NT2/D1 (cell line): ENCODE measurements at regions not wholly inside any gene's neighbourhood (a gene's known extent, or its start where the extent isn't known, plus 50 kb on each side); places are given as distances from the start of the nearest gene placed in this dataset.

Source experiments
- DNase-seq: peaks from one replicate; pipeline ENCODE4 v3.0.0-alpha.2; 2011; ENCODE audit warnings: low read depth, low spot score
- H3K27me3 ChIP-seq: 2 replicates; pipeline ENCODE4 v1.6.0; 2011; ENCODE audit warnings: mild to moderate bottlenecking; ENCODE audit not compliant: insufficient read length, insufficient read depth
- H3K36me3 ChIP-seq: 2 replicates; pipeline ENCODE4 v1.6.1; 2011; ENCODE audit warnings: mild to moderate bottlenecking, low read length, mixed read lengths; ENCODE audit not compliant: insufficient read depth, insufficient read length
- H3K4me1 ChIP-seq: 2 replicates; pipeline ENCODE4 v1.5.1; 2011; ENCODE audit not compliant: insufficient read depth, insufficient read length
- H3K4me3 ChIP-seq: 2 replicates; pipeline ENCODE4 v1.5.1; 2011; ENCODE audit warnings: low read depth; ENCODE audit not compliant: insufficient read length
- H3K9ac ChIP-seq: 2 replicates; pipeline ENCODE4 v1.6.0; 2011; ENCODE audit warnings: low read depth; ENCODE audit not compliant: insufficient read length
- H3K9me3 ChIP-seq: 2 replicates; pipeline ENCODE4 v1.5.1; 2011; ENCODE audit warnings: mild to moderate bottlenecking, low read length; ENCODE audit not compliant: insufficient read depth
- SUZ12 ChIP-seq: IDR thresholded peaks from 2 replicates; pipeline ENCODE4 v1.6.1; 2011; ENCODE audit not compliant: insufficient read length, insufficient read depth; ENCODE audit errors: extremely low read depth
- YY1 ChIP-seq: IDR thresholded peaks from 2 replicates; pipeline ENCODE4 v1.6.1; 2011; ENCODE audit not compliant: insufficient read length, insufficient read depth
- ZNF274 ChIP-seq: IDR thresholded peaks from 2 replicates; pipeline ENCODE4 v1.6.1; 2011; ENCODE audit warnings: mild to moderate bottlenecking, low read depth, low read length

DNA sequence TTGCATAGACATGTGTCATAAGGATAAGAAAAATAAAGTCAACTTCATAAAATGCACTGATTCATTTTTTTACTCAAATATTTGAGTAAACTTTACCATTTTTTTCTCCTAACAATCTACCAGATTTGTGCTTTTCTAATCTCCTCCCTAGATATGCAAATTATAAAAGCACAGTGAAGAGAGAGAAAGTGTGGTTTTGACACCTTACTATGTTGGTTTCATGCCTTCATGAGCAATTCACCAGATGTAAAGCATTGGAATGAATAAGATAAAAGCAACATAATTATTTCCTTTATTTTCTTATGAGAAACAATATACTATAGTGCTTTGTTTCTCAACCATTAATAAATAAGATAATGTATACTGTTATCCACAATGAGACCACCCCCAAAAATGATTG lies 432.5 kb upstream of the PCDH15 start:
- H3K9ac ChIP-seq = no peak overlapping the region
- no peaks in the 10 kb centered on the region for H3K36me3 ChIP-seq
- no peaks in the 10 kb centered on the region for H3K9me3 ChIP-seq
- no peak overlapping the region for H3K4me3 ChIP-seq
- DNase-seq = no peak
- TF ChIP-seq SUZ12 (no peak), YY1 (no peak), ZNF274 (no peak)
- no peaks in the 10 kb centered on the region for H3K27me3 ChIP-seq
- H3K4me1 ChIP-seq = no peaks in the 10 kb centered on the region

DNA sequence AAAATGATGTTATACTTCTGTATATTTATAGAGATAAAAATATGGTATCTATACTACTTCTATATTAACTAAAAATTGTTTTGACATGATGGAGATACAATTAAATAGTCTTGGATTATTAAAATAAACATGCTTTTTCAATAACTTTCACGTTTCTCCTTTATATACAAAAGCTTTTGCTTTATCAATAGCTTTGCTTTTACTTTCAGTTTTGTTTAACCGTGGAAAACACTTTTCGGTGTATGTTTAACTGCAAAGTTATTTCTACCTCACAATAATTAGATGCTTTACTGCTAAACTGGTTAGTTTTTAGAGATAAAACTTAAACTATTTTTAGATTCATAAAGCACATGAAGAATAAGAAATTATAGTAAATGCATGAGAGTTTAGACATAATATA lies 432.1 kb upstream of the PCDH15 start:
- H3K4me1 ChIP-seq = no peaks in the 10 kb centered on the region
- DNase-seq = no peak
- no peak overlapping the region for H3K4me3 ChIP-seq
- no peaks in the 10 kb centered on the region for H3K27me3 ChIP-seq
- H3K9me3 ChIP-seq = no peaks in the 10 kb centered on the region
- H3K9ac ChIP-seq = no peak overlapping the region
- TF ChIP-seq ZNF274 (no peak), SUZ12 (no peak), YY1 (no peak)
- no peaks in the 10 kb centered on the region for H3K36me3 ChIP-seq

DNA sequence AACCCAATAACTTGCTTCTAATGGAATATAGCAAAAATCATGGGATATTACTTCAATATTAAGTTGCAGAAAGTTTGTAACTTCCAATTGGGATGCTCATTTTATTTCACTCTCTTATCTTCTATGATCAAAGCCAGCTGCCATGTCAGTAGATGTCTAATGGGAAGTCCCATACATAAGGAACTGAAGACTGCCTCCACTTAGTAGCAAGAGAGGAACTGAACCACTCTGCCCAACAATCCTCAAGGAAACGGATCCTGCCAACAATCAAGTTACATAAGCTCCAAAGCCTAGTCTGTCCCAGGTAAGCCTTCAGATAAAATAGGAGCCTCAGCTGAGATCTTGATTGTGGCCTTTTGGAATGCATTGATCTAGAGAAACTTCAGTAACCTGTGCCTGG lies 431.5 kb upstream of the PCDH15 start:
- TF ChIP-seq SUZ12 (no peak), YY1 (no peak), ZNF274 (no peak)
- Histone ChIP-seq H3K4me3 (no peak overlapping the region), H3K9me3 (no peaks in the 10 kb centered on the region), H3K36me3 (no peaks in the 10 kb centered on the region), H3K4me1 (no peaks in the 10 kb centered on the region), H3K9ac (no peak overlapping the region), H3K27me3 (no peaks in the 10 kb centered on the region)
- no peak for DNase-seq

DNA sequence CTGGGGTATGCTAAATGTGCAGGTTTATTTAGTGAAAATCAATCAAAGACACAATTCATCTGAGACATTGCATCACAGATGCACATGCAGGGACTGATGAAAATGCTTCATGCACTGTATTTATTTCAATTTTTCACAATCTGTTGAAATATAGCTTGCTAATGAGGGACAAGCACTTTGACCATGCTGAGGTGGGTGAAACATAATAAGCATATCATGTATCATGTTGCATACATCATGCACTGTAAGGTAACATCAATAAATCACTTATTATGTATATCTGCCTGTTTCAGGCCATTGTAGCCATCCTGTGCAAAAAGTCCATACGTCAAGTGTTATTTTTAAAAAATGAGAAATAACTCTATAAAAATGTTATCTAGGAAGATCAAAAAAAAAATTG lies 426.9 kb upstream of the PCDH15 start:
- H3K9ac ChIP-seq = no peak overlapping the region
- DNase-seq = no peak
- TF ChIP-seq SUZ12 = no peak
- no peak for TF ChIP-seq ZNF274
- no peak for TF ChIP-seq YY1
- no peaks in the 10 kb centered on the region for H3K27me3 ChIP-seq
- no peaks in the 10 kb centered on the region for H3K36me3 ChIP-seq
- no peaks in the 10 kb centered on the region for H3K4me1 ChIP-seq
- no peak overlapping the region for H3K4me3 ChIP-seq
- no peaks in the 10 kb centered on the region for H3K9me3 ChIP-seq

DNA sequence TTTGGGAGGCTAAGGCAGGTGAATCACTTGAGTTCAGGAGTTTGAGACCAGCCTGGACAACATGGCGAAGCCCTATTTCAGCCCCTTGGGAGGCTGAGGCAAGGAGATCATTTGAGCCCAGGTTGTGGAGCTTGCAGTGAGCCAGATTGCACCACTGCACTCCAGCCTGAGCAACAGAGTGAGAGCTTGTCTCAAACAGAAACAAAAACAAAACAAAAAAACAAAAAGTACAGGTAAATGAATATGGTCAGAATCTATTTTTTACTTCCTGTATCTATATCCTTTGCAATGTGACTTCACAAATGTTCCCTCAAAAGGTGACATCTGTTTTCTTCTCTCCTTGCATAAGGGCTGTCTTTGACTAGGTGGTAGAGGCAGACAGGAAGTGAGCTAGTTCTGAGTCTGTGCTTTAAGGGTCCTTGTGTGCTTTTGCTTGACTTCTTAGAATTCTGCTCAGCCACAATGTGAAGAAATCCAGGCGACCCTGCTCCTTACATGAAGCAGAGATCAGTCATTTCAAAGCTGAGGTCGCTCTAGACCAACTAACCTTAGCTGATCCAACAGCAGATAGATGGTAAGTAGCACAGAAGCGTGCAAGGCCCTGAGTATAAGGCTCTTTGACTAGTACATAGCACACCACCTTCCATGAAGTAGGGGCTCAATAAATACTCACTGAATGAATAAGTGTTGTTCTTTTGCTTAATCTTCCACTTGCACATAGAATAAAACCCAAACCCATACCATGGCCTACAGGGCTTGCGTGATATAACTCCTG lies 423.2 kb upstream of the PCDH15 start:
- H3K4me1 ChIP-seq = no peaks in the 10 kb centered on the region
- H3K4me3 ChIP-seq = no peak overlapping the region
- H3K9me3 ChIP-seq = no peaks in the 10 kb centered on the region
- H3K27me3 ChIP-seq = no peaks in the 10 kb centered on the region
- H3K9ac ChIP-seq = no peak overlapping the region
- no peak for TF ChIP-seq YY1
- no peak for TF ChIP-seq SUZ12
- no peak for TF ChIP-seq ZNF274
- no peak for DNase-seq
- H3K36me3 ChIP-seq = no peaks in the 10 kb centered on the region

DNA sequence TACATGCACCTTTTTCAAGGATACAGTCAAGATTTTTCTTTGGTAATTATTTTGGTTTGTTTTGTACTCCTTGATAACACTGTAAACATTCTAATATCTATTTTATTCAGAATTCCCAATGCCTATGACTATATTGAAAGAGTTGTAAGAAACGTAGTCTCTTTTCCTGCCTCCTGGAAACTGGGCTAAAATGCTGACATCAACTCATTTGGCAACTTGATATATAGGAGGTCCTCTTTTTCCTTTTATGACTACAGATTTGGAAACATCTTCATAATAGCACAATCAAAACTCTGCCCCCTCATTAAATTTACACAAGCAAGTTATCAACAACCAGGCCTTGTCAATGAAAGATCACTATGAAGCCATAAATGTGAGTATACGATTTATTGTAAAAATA lies 422.3 kb upstream of the PCDH15 start:
- no peak for DNase-seq
- Histone ChIP-seq H3K4me3 (no peak overlapping the region), H3K36me3 (no peaks in the 10 kb centered on the region), H3K27me3 (no peaks in the 10 kb centered on the region), H3K4me1 (no peaks in the 10 kb centered on the region), H3K9ac (no peak overlapping the region), H3K9me3 (no peaks in the 10 kb centered on the region)
- TF ChIP-seq ZNF274 = no peak
- no peak for TF ChIP-seq YY1
- TF ChIP-seq SUZ12 = no peak

DNA sequence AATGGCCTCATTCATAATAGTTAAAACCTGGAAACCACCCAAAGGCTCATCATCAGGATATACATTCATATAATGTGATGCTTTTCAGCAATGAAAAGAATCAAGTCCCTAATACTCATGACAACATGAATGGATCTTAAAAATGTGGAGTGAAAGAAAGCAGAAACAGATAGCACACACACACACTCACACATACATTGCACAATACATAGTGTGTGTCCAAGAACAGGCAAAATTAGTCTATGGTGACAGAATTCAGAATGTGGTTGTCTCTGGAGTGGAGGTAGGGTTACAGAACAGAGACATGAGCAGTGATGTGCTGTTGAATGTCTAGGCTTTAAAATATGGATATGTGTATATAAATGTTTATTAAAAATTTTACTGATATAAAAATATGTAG lies 419.9 kb upstream of the PCDH15 start:
- no peak overlapping the region for H3K4me3 ChIP-seq
- H3K27me3 ChIP-seq = no peaks in the 10 kb centered on the region
- H3K36me3 ChIP-seq = no peaks in the 10 kb centered on the region
- no peaks in the 10 kb centered on the region for H3K4me1 ChIP-seq
- TF ChIP-seq YY1 (no peak), SUZ12 (no peak), ZNF274 (no peak)
- no peaks in the 10 kb centered on the region for H3K9me3 ChIP-seq
- no peak for DNase-seq
- no peak overlapping the region for H3K9ac ChIP-seq
